Neural crest cell (in vitro differentiated cells): ENCODE measurements at regions not wholly inside any gene's neighbourhood (a gene's known extent, or its start where the extent isn't known, plus 50 kb on each side); places are given as distances from the start of the nearest gene placed in this dataset.
A peak's percentile ranks its signal among the peaks of the same experiment; 100 is the strongest.

Experiments used
- DNase-seq: peaks from one replicate; pipeline ENCODE4 v3.0.0; 2021; ENCODE audit warnings: low read depth, mixed read lengths, low spot score
- H3K27ac Mint-ChIP-seq: one replicate; pipeline ENCODE4 v1.8.0; 2021; ENCODE audit warnings: mild to moderate bottlenecking, mixed read lengths; ENCODE audit not compliant: unreplicated experiment
- H3K27me3 Mint-ChIP-seq: 2 replicates; pipeline ENCODE4 v1.8.0; 2021; ENCODE audit warnings: low read depth, mild to moderate bottlenecking, mixed read lengths
- H3K36me3 Mint-ChIP-seq: 2 replicates; pipeline ENCODE4 v1.8.0; 2021; ENCODE audit warnings: low read depth, mild to moderate bottlenecking, mixed read lengths
- H3K4me1 Mint-ChIP-seq: 2 replicates; pipeline ENCODE4 v1.8.0; 2021; ENCODE audit warnings: mixed read lengths
- H3K4me3 Mint-ChIP-seq: one replicate; pipeline ENCODE4 v1.8.0; 2021; ENCODE audit warnings: mild to moderate bottlenecking, mixed read lengths
- H3K9me3 Mint-ChIP-seq: 2 replicates; pipeline ENCODE4 v1.8.0; 2021; ENCODE audit warnings: mixed read lengths
- CTCF ChIP-seq: fragments of 200-600 bp; sonication (generic); conservative IDR thresholded peaks from 2 replicates; pipeline ENCODE4 v1.5.0; 2021; ENCODE audit warnings: antibody characterized with exemption, mild to moderate bottlenecking

- DNase-seq: no peak
- Mint-ChIP-seq H3K4me3 (no peak overlapping the region), H3K27ac (no peak overlapping the region), H3K36me3 (no peaks in the 10 kb centered on the region), H3K27me3 (no peaks in the 10 kb centered on the region), H3K4me1 (no peaks in the 10 kb centered on the region), H3K9me3 (peaks cover 6% of the 10 kb centered on the region)
- no peak for TF ChIP-seq CTCF
Measured at GRCh38 chr2:146363731-146364130, 1481.1 kb upstream of the ACVR2A start.

GRCh38 chr2:146351689-146352088 lies 1493.1 kb upstream of the ACVR2A start:
- TF ChIP-seq CTCF: no peak
- Mint-ChIP-seq H3K9me3 (no peaks in the 10 kb centered on the region), H3K4me1 (no peaks in the 10 kb centered on the region), H3K36me3 (no peaks in the 10 kb centered on the region), H3K27ac (no peak overlapping the region), H3K4me3 (no peak overlapping the region), H3K27me3 (no peaks in the 10 kb centered on the region)
- DNase-seq: no peak

GRCh38 chr2:146349334-146349733 lies 1495.5 kb upstream of the ACVR2A start:
- Mint-ChIP-seq H3K4me3 (no peak overlapping the region), H3K9me3 (no peaks in the 10 kb centered on the region), H3K36me3 (no peaks in the 10 kb centered on the region), H3K27ac (no peak overlapping the region), H3K27me3 (no peaks in the 10 kb centered on the region), H3K4me1 (peaks cover 2% of the 10 kb centered on the region)
- no peak for TF ChIP-seq CTCF
- DNase-seq: no peak

- Mint-ChIP-seq H3K27ac (no peak overlapping the region), H3K4me3 (no peak overlapping the region), H3K9me3 (no peaks in the 10 kb centered on the region), H3K36me3 (no peaks in the 10 kb centered on the region), H3K4me1 (peaks cover 12% of the 10 kb centered on the region), H3K27me3 (no peaks in the 10 kb centered on the region)
- no peak for TF ChIP-seq CTCF
- no peak for DNase-seq
Measured at GRCh38 chr2:146324951-146325350, 1519.9 kb upstream of the ACVR2A start.

- H3K4me3 Mint-ChIP-seq: no peak overlapping the region
- H3K9me3 Mint-ChIP-seq: no peaks in the 10 kb centered on the region
- no peak for DNase-seq
- no peak for TF ChIP-seq CTCF
- no peak overlapping the region for H3K27ac Mint-ChIP-seq
- H3K27me3 Mint-ChIP-seq: no peaks in the 10 kb centered on the region
- peaks cover 12% of the 10 kb centered on the region for H3K4me1 Mint-ChIP-seq
- no peaks in the 10 kb centered on the region for H3K36me3 Mint-ChIP-seq
Measured at GRCh38 chr2:146323564-146323963, 1521.3 kb upstream of the ACVR2A start.

- DNase-seq: no peak
- Mint-ChIP-seq H3K27ac (peak overlapping the region; percentile 66), H3K9me3 (no peaks in the 10 kb centered on the region), H3K36me3 (no peaks in the 10 kb centered on the region), H3K27me3 (no peaks in the 10 kb centered on the region), H3K4me3 (no peak overlapping the region), H3K4me1 (peaks cover 14% of the 10 kb centered on the region)
- no peak for TF ChIP-seq CTCF
Measured at GRCh38 chr2:146321175-146321574, 1523.7 kb upstream of the ACVR2A start.
